ENCODE measurements at regions not wholly inside any gene's neighbourhood (a gene's known extent, or its start where the extent isn't known, plus 50 kb on each side); places are given as distances from the start of the nearest gene placed in this dataset.

DNA sequence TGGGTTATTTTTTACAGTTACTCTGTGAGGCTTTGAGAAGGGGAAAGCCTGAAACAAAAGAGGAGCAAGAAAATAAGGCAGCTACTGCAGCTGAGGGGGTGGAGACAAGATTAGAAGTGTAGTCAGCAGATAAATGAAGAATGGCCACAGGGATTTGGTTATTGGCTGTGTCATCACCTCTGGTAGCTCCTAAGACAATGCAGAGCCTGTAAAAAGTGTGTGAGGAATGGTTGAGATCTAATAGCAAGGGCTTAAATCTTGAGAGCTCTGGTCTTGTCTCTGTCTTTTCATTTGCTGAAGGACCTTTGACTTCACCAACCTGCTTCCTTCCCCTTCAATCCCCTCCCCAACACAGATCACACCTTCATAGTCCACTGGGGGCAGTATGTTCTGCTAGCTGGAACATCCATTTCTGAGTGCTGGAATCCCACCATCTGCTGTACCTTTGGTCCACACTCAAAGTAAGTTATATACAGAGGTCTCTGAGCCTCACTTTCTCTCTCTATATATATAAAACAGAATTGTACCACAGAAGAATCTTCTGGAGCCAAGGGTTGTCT lies 213.7 kb upstream of the ZIC3 start:
- peak; percentile 30 for TF ChIP-seq CTCF (IDR thresholded peaks at IDR 0.05)
- TF ChIP-seq EZH2 (IDR thresholded peaks at IDR 0.05): no peak
- H2AFZ ChIP-seq (replicated peaks): no peak overlapping the region
- Mint-ChIP-seq H3K36me3 (peaks cover 29% of the 10 kb centered on the region), H3K4me1 (peaks cover 5% of the 10 kb centered on the region), H3K27me3 (ENCODE audit: insufficient read depth, low read depth) (no peaks in the 10 kb centered on the region), H3K27ac (no peak overlapping the region), H3K4me3 (no peak overlapping the region), H3K9me3 (peaks cover 21% of the 10 kb centered on the region)
- no peak overlapping the region for H3K4me2 ChIP-seq
- no peak overlapping the region for H3K9ac ChIP-seq
- no peaks in the 10 kb centered on the region for H3F3A ChIP-seq (ENCODE audit: low read depth)
- H3K79me2 ChIP-seq (ENCODE audit: low read depth): no peaks in the 10 kb centered on the region
- H3K4me3 ChIP-seq: no peak overlapping the region
- no peaks in the 10 kb centered on the region for H4K20me1 ChIP-seq (ENCODE audit: low read depth)
- no peaks in the 10 kb centered on the region for H3K27me3 ChIP-seq
- DNase-seq (ENCODE audit: low spot score): peak; percentile 2
- H3K9me3 ChIP-seq (ENCODE audit: low read depth): peaks cover 3% of the 10 kb centered on the region
- no peaks in the 10 kb centered on the region for H3K36me3 ChIP-seq
- no peak overlapping the region for H3K27ac ChIP-seq
- H3K4me1 ChIP-seq: no peaks in the 10 kb centered on the region

GRCh38 chrX:137342969-137343368 lies 223.0 kb upstream of the ZIC3 start:
- Mint-ChIP-seq H3K36me3 (peaks cover 33% of the 10 kb centered on the region), H3K4me1 (no peaks in the 10 kb centered on the region)

DNA sequence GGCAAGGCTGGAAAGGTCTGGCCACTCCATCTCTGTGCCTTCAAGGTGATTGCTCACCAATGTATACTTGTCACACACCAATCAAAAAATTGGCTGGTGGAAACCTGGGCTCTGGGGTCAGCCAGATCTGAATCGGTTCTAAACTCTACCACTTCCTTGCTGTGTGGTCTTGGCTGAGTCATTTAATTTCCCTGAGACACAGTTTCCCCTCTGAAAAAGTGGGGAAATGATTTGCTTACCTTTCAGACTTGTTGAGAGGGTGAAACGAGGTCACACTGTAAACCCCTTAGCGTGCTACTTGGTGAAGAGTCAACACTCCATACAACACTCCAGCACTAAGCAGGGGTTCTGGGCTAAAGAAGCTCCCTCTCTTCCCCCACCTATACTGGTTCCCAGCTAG lies 252.3 kb upstream of the ZIC3 start:
- Histone ChIP-seq H3K4me3 (no peak overlapping the region), H3K4me2 (no peak overlapping the region), H2AFZ (replicated peaks) (no peak overlapping the region), H3F3A (ENCODE audit: low read depth) (peaks cover 7% of the 10 kb centered on the region), H3K9ac (no peak overlapping the region), H3K79me2 (ENCODE audit: low read depth) (no peaks in the 10 kb centered on the region), H3K9me3 (ENCODE audit: low read depth) (peaks cover 8% of the 10 kb centered on the region), H4K20me1 (ENCODE audit: low read depth) (no peaks in the 10 kb centered on the region), H3K27me3 (no peaks in the 10 kb centered on the region), H3K4me1 (no peaks in the 10 kb centered on the region), H3K27ac (no peak overlapping the region), H3K36me3 (no peaks in the 10 kb centered on the region)
- Mint-ChIP-seq H3K4me3 (no peak overlapping the region), H3K36me3 (peaks cover 34% of the 10 kb centered on the region), H3K4me1 (peaks cover 2% of the 10 kb centered on the region), H3K9me3 (peaks cover 17% of the 10 kb centered on the region), H3K27me3 (ENCODE audit: insufficient read depth, low read depth) (peaks cover 7% of the 10 kb centered on the region), H3K27ac (no peak overlapping the region)
- DNase-seq (ENCODE audit: low spot score): no peak
- TF ChIP-seq EZH2phosphoT487 (IDR thresholded peaks at IDR 0.05): no peak
- TF ChIP-seq CTCF (IDR thresholded peaks at IDR 0.05): no peak
- TF ChIP-seq EZH2 (IDR thresholded peaks at IDR 0.05): no peak

More at GRCh38 chrX:137342969-137343368, 223.0 kb upstream of the ZIC3 start:
- no peaks in the 10 kb centered on the region for H3K36me3 ChIP-seq
- no peak overlapping the region for H3K27ac Mint-ChIP-seq
- no peaks in the 10 kb centered on the region for H3K9me3 ChIP-seq (ENCODE audit: low read depth)
- no peak overlapping the region for H3K4me3 ChIP-seq
- H3K9ac ChIP-seq: no peak overlapping the region
- no peak overlapping the region for H3K4me2 ChIP-seq
- no peak for TF ChIP-seq EZH2 (IDR thresholded peaks at IDR 0.05)
- no peak for TF ChIP-seq CTCF (IDR thresholded peaks at IDR 0.05)
- TF ChIP-seq EZH2phosphoT487 (IDR thresholded peaks at IDR 0.05): no peak
- no peak for DNase-seq (ENCODE audit: low spot score)
- no peaks in the 10 kb centered on the region for H3K27me3 Mint-ChIP-seq (ENCODE audit: insufficient read depth, low read depth)
- H3F3A ChIP-seq (ENCODE audit: low read depth): no peaks in the 10 kb centered on the region
- H3K4me3 Mint-ChIP-seq: no peak overlapping the region
- H3K79me2 ChIP-seq (ENCODE audit: low read depth): no peaks in the 10 kb centered on the region
- H3K4me1 ChIP-seq: no peaks in the 10 kb centered on the region
- H3K27ac ChIP-seq: no peak overlapping the region
- no peaks in the 10 kb centered on the region for H4K20me1 ChIP-seq (ENCODE audit: low read depth)
- no peak overlapping the region for H2AFZ ChIP-seq (replicated peaks)
- peaks cover 12% of the 10 kb centered on the region for H3K9me3 Mint-ChIP-seq
- no peaks in the 10 kb centered on the region for H3K27me3 ChIP-seq
